Activated T-helper 9 cell treated with anti-CD3 and anti-CD28 coated beads, Interleukin-2, amount 50 U/mL, for 16 hours (primary cell): ENCODE measurements at regions not wholly inside any gene's neighbourhood (a gene's known extent, or its start where the extent isn't known, plus 50 kb on each side); places are given as distances from the start of the nearest gene placed in this dataset.

Source experiments
- DNase-seq: peaks from one replicate; pipeline ENCODE4 v3.0.0-alpha.2; 2020; ENCODE audit warnings: low read depth

DNA sequence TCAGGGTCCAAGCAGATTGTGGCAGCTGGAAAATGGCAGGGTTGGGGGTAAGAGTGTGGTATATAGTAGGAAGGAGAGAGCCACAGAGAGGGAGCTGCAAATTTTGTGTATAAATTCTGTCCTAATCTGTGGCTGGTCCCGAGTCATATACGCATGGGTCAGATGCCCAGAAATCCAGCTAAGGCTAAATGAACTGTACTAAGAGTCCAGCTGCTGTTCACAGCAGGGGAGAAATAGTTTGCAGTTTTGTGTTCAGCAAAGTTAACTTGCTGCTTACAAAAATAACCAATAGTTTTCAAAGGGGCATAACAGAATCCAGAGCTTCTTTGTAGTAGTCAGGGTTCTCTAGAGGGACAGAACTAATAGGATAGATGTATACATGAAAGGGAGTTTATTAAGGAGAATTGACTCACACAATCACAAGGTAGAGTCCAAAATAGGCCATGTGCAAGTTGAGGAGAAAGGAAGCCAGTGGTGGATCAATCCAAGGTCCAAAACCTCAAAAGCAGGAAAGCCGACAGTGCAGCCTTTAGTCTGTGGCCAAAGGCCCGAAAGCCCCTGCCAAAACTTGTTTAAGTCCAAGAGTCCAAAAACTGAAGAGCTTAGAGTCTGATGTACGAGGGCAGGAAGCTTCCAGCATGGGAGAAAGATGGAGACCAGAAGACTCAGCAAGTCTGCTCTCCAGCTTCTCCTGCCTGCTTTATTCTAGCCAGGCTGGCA is 146.1 kb upstream of the KBTBD8 start:
- no peak for DNase-seq

DNA sequence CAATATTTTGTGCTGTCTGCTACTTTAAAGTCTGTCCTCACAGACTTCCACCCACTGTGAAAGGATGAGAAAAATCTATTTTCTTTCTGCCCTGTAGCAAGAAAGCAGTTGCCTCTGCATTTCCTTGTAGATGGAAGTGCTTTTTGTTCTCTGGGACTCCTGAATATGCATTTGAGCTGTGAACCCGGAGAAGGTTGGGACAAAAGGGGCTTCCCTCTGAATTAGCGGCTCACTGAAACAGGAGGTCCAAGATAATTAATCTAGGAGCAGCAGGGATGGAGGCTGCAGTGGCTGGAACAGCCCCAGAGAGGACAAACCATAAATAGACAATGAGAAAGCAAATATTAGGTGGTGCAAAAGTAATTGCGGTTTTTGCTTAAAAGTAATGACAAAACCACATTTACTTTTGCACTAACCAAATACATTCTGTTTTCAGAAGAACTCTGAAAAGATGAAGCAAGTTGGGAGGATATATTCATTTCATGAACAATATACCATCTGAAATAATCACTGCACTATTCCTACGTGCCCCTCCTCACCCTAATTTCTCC is 143.4 kb upstream of the KBTBD8 start:
- no peak for DNase-seq

DNA sequence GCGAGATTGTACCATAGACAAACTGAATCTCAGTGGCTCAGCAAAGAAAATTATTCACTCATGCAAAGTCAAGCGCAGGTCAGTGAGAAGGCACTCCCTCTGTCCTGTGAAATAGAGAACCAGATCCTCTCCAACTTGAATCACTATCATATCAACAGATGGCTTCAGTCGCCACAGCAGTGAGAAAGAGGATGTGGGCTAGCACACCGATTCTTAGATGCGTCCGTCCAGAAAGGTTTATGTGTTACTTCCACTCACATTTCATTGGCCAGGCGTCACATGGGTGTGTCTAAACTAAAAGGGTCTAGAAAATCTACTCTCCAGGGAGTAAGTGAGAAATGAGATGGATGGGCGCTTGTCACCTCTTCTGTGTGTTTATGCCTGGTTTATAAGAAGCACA is 141.6 kb upstream of the KBTBD8 start:
- no peak for DNase-seq

DNA sequence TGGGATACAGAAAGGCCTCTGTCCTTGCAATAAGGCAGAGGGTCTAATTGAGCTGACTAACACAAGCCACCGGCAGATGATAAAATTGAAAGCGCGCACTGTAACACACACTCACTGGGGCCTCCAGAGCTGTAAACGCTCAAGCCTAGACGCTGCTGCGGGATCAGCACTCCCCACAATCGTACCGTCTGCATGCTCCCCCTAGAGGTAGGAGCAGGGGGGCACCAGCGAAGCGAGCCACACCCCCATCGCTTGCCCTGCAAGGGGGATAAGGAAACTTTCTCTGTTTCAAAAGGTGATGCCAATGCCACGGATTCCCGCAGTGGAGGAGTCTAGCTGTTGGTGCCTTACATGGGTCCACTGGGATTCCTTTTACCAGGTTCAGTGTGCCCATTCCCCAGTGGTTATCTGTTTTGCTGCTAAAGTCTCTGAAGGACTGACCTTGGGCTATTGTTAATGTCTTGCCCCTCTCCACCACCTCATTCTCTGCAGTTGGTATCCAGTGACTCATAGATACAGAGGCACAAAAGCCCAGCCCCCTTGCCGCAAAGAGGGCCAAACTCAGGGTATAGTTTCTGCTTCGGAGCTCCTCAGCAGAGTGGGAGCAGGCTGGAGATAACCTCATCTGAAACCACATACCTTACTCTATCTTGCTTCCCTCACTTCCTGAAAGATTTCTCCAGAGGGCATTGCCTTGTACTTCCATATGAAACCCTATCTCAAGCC is 139.3 kb upstream of the KBTBD8 start:
- DNase-seq, result no peak

DNA sequence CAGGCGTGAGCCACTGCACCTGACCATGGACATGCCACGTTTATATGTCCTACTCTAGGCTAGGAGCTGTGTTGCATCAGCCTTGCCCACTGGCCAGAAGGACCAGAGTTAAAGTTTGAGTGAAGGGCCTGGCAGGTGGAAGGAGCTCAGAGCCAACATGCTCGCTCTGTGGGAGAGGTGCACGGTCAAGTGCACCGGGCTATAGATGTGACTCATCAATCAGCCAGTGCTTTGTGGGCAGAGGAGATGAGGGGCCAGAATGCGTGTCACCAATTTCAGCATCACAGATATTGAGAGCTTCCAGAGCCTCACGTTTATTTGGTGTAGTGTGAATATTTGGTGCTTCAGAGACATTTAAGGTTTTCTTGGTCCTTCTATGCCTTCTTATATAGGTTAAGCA is 137.3 kb upstream of the KBTBD8 start:
- DNase-seq, result no peak

DNA sequence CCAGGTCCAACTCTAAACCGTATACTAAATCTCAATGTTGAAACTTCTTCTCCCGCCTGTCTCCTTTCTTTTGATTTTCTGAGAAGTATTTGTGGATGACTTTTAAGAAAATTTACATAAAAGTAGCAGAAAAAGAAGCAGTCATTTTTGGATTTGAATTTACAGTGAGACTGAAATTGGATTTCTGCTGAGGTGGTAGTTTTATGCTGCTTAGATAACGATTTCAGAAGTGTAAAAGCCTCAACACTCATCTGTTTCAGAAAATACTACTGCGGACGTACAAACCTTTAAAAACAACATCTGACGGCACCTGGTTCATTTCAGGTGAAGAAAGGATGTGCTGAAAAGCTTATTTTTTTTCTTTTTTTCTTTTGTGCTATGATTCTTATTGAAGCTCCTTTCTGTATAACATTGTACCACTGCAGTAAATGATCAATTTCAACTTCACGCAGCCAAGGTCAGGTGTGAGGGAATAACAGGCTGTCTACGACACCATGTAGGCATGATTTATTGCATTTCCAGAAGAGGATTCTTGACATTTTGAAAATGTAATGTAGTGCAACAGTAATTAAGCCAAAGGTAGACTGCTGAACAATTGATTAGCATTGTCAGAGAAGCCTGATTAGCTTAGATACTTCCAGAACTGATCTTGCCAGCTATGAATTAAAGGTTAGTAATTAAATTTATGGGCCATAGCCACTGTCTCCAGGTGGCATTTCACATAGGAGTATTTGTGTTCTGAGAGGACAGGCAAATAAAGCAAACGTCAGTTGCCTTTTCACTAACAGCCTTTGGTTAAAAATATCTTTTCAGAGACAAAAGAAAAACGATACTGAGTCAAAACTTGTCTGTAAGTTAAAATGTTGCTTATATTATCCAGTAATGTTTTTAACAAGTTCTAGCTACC is 134.6 kb upstream of the KBTBD8 start:
- DNase-seq, result no peak

DNA sequence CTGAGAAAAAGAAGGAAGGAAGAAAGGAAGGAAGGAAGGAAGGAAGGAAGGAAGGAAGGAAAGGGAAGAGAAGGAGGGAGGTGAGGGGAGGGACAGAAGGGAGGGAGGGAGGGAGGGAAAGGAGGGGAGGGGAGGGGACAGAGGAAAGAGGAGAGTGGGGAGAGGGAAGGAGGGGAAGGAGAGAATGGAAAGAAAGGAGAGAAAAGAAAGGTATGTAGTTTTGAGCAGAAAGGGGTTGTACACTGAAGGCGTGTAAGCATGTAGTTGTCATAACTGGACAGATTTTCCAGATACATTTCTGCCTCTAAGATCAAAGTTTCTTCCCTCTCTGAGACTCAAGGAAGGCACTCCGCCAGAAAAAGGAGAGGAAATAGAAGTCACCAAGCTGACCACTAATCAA is 113.4 kb upstream of the KBTBD8 start:
- no peak for DNase-seq

DNA sequence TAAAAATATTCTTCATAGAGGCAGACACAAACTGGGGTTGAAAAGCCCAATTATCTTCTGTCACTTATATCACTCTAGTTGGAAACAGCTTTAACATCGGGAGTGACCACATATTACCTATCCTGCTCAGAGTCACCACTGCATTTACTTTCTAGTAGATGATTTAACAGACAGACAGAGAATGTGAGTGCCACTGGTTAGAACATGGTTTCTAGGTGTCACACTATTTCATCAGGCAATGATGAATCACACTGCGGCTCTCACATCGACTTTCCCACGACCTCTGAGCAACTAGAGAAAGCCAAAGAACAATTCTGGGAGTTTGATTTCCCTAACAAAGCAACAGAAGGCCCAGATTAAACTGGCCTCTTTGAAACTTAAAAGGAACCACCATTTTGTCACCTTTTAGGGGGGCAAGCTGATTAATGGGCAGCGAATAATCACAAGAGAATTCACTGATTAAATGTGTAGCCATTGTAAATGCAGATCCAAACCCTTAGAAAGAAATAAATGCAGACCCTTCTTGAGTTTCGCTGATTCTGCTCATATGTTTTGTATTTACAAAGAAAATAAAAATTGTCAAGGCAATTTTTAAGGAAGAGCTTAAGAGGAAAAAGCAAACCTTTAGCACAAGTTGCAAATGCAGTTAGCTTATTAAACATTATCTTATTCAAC is 112.6 kb upstream of the KBTBD8 start:
- DNase-seq, result no peak

DNA sequence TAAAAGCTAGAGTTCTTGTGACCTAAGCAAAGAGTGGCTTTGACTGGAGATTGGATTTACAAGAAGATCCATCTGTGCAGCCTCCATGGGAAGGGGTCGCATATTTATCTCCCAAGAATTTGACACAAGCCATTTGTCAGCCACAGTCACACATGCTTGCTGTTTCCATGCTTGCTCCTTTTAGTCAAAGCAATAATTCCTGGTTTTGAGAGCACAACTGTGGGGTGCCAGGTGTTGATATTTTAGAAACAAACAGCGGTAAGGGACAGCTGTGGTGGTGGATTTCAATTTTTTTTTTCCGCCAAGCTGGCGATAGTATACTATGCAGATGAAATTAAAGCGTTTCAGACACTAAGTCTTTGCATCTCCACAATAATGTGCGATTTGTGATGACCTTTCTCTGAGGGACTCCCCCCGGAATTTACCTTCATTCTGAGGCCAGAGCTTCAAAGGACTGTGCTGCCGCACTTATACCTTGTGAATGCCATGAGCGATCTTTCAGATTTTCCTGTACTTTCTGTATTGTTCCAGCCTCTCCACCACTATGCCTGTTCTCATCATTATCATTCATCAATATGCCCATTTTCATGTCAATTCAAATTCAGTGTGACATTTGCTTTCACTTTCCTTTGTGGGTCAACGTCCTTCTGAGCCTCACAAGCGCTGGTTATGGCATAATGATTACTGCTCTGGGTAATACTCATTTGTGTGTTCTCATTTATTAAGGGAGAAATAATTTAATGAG is 108.2 kb upstream of the KBTBD8 start:
- no peak for DNase-seq

DNA sequence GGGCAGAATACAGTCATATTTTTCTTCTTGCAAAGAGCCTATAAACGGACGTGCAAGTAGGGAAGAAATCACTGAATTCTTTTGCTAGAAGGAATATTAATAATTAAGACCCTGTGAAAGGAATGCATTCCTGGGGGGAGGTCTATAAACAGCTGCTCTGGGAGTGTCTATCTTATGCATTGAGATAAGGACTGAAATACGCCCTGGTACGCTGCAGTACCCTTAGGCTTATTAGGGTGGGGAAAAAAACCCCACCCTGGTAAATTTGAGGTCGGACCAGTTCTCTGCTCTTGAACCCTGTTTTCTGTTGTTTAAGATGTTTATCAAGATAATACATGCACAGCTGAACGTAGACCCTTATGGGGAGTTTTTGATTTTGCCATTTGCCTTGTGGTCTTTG is 100.0 kb upstream of the KBTBD8 start:
- no peak for DNase-seq

DNA sequence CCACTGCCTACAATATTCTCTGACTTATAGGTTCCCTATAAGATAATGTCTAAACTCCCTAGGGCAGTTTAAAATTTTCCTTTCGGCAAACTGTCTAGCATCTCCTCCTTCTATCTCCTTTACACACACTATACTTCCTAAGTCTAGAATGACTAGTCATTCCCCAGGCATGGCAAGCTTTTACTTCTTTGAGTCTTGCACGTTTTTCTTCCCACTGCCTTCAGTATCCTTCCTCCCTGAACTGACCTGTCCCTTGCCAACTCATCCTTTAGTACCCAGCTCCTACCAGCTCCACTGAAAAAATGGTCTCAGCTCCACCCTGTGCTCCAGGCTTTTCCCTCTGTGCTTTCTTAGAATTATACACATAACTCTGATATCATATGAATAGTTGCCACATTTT is 93.8 kb upstream of the KBTBD8 start:
- DNase-seq, result no peak

DNA sequence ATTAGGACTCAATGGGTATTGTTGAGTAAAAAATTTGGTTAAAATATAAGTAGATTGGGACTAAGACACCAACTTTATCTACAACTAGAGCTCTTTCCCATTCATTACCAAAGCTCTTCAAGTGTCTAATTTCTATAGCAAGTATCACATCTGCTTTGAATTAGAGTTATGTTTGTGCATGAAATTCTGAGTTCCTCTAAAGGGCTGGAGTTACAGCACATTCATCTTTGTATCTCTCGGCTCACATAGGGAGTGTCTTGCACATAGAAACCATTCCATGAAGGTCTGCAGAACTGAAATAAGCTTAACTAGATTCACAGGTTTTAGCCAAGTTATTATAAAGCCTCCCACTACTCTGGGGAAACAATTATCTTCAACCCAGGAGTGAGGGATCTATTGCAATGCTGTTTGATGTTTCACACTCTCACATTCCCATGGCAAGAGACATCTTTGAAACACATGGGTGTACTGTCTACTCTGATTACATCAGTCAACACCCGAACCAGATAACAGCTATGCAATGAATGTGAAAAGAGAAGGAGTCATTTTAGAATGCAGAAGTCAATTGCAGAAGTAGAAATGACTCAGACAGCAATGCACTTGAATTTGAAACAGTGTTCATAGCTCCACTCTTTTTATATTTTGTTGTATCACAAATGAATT is 93.1 kb upstream of the KBTBD8 start:
- no peak for DNase-seq

DNA sequence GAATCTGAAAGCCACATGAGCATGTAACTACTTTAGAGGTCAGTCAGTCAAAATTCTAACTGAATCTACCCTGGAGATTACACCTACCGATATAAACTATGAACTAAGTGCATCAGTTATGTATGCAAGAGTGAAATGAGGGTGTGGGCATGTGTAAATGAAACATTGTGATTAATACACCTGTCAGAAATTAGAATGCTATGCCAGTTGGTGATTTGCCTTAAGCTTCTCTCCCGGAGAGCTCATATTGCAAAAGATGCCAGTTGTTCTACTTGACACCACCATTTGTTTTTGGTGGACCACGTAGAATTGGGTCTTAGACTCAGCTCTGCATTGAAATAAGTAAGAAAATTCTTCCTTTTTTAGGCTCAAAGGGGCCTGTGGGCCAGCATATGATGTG is 91.0 kb upstream of the KBTBD8 start:
- DNase-seq, result no peak

DNA sequence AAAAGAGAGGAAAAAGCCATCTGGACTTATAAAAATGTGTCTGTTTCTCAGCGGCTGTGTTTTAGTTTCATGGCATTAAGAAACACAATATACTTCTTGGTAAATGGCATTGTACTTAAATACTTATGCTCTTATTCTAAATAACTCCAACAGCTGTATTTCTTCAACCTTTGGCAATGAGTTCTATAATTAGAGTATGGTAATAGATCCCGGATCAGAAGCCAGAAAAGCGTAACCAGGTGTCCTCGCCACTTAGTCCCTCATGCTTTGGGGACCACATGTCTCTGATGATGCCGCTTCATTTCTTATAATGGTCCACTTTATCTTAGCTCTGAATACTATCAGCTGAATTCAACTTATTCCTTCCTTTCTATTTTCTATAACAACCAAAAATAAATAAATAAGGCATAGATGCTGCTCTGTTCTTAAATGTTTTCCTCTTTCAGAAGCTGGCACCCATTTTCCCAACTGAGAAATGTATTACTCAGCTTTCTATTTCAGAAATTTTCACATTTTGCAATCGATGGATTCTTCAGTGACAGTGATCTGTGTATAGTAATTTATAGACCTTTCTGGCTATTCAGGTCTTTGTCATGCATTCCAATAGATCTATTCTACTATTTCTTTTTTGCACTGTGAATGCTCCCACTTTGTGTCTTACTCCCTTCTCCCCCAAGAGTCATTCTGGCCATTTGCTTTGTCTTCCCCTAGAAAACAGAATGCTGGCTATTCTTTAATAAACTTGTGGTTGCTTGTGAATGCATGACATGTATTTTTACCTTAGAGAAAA is 87.6 kb upstream of the KBTBD8 start:
- no peak for DNase-seq

DNA sequence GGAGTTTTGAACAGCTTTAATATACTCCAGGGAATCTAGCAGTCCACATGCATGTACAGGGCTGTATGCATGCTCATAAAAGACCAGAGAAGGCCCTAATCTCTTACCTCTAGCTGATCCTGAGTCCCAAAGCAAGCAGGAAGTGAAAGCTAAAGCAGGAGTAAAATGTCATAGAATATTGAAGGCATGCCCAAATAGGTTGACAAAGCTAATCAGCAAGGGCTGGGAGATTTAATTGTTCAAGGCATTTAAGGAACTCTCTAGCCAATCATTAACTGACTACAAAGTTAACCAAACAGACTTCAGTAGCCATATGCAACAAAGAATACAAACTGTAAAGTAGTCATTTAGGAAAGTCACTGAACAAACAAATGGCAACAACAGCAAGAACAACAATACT is 85.8 kb upstream of the KBTBD8 start:
- no peak for DNase-seq

DNA sequence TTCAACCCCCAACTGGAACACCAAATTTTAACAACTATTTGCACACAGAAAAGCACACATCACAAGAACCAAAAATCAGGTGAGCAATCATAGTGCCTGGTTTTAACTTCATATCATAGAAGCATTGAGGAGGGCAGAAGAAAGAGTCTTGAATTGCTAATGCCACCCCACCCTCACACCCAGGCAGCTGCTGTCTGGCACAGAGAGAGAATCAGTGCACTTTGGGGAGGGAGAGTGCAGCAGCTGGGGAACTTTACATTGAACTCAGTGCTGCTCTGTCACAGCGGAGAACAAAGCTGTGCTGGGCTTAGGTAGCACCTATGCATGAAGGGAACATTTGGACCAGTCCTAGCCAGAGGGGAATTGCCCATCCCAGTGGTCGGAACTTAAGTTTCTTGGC is 76.0 kb upstream of the KBTBD8 start:
- no peak for DNase-seq

DNA sequence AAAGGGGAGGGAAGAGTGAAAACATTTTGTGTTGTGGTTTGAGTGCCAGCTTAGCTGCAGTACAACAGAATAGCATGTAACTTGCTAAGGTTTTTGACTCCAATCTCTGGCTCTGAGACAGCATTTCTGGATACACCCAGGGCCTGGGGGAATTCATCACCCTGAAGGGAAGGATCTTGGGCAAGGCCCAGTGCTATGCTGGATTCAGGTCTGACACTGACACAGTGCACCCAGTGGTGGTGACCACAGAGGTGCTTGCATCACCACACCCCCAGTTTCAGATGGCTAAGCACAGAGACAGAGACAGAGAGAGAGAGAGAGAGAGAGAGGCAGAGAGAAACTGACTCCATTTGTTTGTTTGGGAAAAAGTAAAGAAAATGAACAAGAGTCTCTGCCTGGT is 74.1 kb upstream of the KBTBD8 start:
- DNase-seq, result no peak

DNA sequence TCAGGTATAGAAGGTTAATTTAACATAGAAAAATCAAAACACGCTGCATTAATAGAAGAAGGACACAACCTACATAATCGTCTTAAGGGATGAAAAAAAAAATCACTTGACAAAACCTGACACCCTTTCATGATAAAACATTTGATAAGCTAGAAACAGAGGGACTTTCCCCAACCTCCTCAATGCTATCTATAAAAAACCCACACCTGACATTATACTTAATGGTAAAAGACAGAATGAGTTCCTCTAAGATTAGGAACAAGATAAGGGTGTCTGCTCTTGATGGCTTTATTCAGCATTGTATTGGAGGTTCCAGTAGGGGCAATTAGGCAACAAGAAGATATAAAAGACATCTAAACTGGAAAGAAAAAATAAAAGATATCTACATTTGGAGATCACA is 69.9 kb upstream of the KBTBD8 start:
- DNase-seq, result no peak

DNA sequence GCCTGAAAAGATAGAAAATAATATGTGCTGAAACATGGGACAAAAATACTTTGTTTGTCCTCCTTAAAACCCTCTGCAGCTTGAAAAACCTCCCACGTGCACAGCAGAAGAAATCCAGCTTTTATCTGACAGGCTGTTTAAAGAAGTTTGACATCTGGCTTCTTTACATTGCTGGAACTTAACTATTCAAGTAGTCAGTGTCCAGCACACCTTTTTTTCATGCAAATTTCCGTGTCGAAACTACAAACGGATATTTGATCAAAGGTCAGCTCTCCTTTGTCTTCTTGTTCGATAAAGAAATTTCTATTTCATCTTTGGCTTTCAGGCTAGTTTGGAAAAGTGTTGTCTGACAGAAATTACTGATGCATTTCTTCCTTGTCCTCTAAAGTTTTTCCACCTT is 66.8 kb upstream of the KBTBD8 start:
- no peak for DNase-seq

DNA sequence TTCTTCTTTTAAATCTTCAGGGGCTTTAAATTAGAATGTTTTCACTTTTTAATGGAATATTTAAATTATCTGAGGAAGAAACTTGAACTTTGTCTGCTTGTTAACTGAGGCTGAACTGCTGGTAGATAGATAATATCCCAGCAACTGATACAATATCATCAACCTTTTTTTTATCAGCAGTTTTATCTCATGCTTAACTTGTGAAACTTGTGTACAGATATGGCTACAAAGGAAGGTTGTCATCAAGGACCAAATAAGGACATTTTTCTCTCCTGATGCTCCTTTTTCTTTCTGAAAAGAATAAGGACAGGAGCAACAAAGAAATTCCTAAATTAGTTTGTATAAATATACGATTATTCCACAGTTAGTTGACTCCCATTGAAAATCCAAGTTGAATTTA is 66.4 kb upstream of the KBTBD8 start:
- DNase-seq, result no peak
